Activated T-cell treated with anti-CD3 and anti-CD28 coated beads, Interleukin-2, amount 50 U/mL, for 72 hours (primary cell): ENCODE measurements at regions not wholly inside any gene's neighbourhood (a gene's known extent, or its start where the extent isn't known, plus 50 kb on each side); places are given as distances from the start of the nearest gene placed in this dataset.
"Not testable (repeated sequence)": the region's sequence is repeated elsewhere in the genome, so short reads cannot be mapped to it uniquely, and the experiment has no call there.

Experiments used
- ATAC-seq, 2 donors: fragments of 150-1000 bp; cut with Tn5 transposase; replicated peaks in 1 of 2; 2 replicates each; pipeline ENCODE4 v1.10.0; 2021; ENCODE audit warnings: moderate library complexity in 2 of 2, mild to moderate bottlenecking in 1 of 2
- DNase-seq, 2 donors: peaks; one replicate each; pipeline ENCODE4 v3.0.0; 2021 to 2022; ENCODE audit warnings: mixed read lengths in 1 of 2
- H3K27ac Mint-ChIP-seq: one replicate; pipeline ENCODE4 v1.8.0; 2022; ENCODE audit warnings: mild to moderate bottlenecking, moderate library complexity, mixed read lengths
- H3K27me3 Mint-ChIP-seq: one replicate; pipeline ENCODE4 v1.8.0; 2022; ENCODE audit warnings: low read depth, mixed read lengths
- H3K36me3 Mint-ChIP-seq, 2 donors: one replicate each; pipeline ENCODE4 v1.8.0; 2022; ENCODE audit warnings: mixed read lengths in 2 of 2, mild to moderate bottlenecking in 1 of 2; ENCODE audit not compliant: insufficient read depth in 2 of 2
- H3K4me1 Mint-ChIP-seq: one replicate; pipeline ENCODE4 v1.8.0; 2022; ENCODE audit warnings: low read depth, mixed read lengths
- H3K4me3 Mint-ChIP-seq, 2 donors: one replicate each; pipeline ENCODE4 v1.8.0; 2022; ENCODE audit warnings: mild to moderate bottlenecking in 2 of 2, mixed read lengths in 2 of 2, moderate library complexity in 2 of 2
- H3K9me3 Mint-ChIP-seq, 2 donors: one replicate each; pipeline ENCODE4 v1.8.0; 2022; ENCODE audit warnings: mixed read lengths in 2 of 2

- Mint-ChIP-seq H3K36me3 (no peaks in the 10 kb centered on the region), H3K27me3 (no peaks in the 10 kb centered on the region), H3K9me3 (no peaks in the 10 kb centered on the region)
These were observed 209.2 kb downstream of the DLEU7 start for GRCh38 chr13:50634339-50634738.

GRCh38 chr13:50635504-50635903 is 208.0 kb downstream of the DLEU7 start:
- no peaks in the 10 kb centered on the region for H3K9me3 Mint-ChIP-seq
- H3K36me3 Mint-ChIP-seq, result no peaks in the 10 kb centered on the region
- peak in 1 of 2 donors; percentile 35 for ATAC-seq
- H3K4me1 Mint-ChIP-seq, result peaks cover 7% of the 10 kb centered on the region
- no peaks in the 10 kb centered on the region for H3K27me3 Mint-ChIP-seq
- no peak for DNase-seq
- H3K4me3 Mint-ChIP-seq, result no peak overlapping the region
- peak overlapping the region; percentile 65 for H3K27ac Mint-ChIP-seq

More at GRCh38 chr13:50634339-50634738, 209.2 kb downstream of the DLEU7 start:
- H3K4me1 Mint-ChIP-seq, result peaks cover 7% of the 10 kb centered on the region
- no peak overlapping the region for H3K27ac Mint-ChIP-seq
- no peak for DNase-seq
- no peak overlapping the region for H3K4me3 Mint-ChIP-seq
- ATAC-seq, result no peak

GRCh38 chr13:50636007-50636704 is 207.3 kb downstream of the DLEU7 start:
- peaks cover 7% of the 10 kb centered on the region for H3K4me1 Mint-ChIP-seq
- no peak overlapping the region for H3K4me3 Mint-ChIP-seq
- peak in 1 of 2 donors; percentile 11 for ATAC-seq
- H3K27me3 Mint-ChIP-seq, result no peaks in the 10 kb centered on the region
- H3K36me3 Mint-ChIP-seq, result no peaks in the 10 kb centered on the region
- H3K9me3 Mint-ChIP-seq, result no peaks in the 10 kb centered on the region
- DNase-seq, result no peak
- peak overlapping the region; percentile 65 for H3K27ac Mint-ChIP-seq

- H3K4me1 Mint-ChIP-seq, result no peaks in the 10 kb centered on the region
- H3K27ac Mint-ChIP-seq, result no peak overlapping the region
- DNase-seq, result no peak
- no peak for ATAC-seq
- no peaks in the 10 kb centered on the region for H3K36me3 Mint-ChIP-seq
- no peaks in the 10 kb centered on the region for H3K27me3 Mint-ChIP-seq
- no peaks in the 10 kb centered on the region for H3K9me3 Mint-ChIP-seq
- no peak overlapping the region for H3K4me3 Mint-ChIP-seq
These were observed 200.4 kb downstream of the DLEU7 start for GRCh38 chr13:50643060-50643459.

GRCh38 chr13:50644081-50644871 is 199.2 kb downstream of the DLEU7 start:
- H3K27me3 Mint-ChIP-seq, result no peaks in the 10 kb centered on the region
- H3K36me3 Mint-ChIP-seq, result no peaks in the 10 kb centered on the region
- ATAC-seq (no peak), DNase-seq (no peak)
- no peaks in the 10 kb centered on the region for H3K9me3 Mint-ChIP-seq
- no peak overlapping the region for H3K4me3 Mint-ChIP-seq
- H3K4me1 Mint-ChIP-seq, result no peaks in the 10 kb centered on the region
- H3K27ac Mint-ChIP-seq, result no peak overlapping the region

- no peak for ATAC-seq
- no peaks in the 10 kb centered on the region for H3K36me3 Mint-ChIP-seq
- no peak for DNase-seq
- H3K4me3 Mint-ChIP-seq, result no peak overlapping the region
- no peaks in the 10 kb centered on the region for H3K27me3 Mint-ChIP-seq
- no peaks in the 10 kb centered on the region for H3K4me1 Mint-ChIP-seq
- H3K27ac Mint-ChIP-seq, result no peak overlapping the region
- peaks cover 0 to 1% of the 10 kb centered on the region in 2 donors for H3K9me3 Mint-ChIP-seq
These were observed 198.4 kb downstream of the DLEU7 start for GRCh38 chr13:50645092-50645491.

GRCh38 chr13:50646070-50646469 is 197.4 kb downstream of the DLEU7 start:
- DNase-seq (no peak), ATAC-seq (no peak)
- Mint-ChIP-seq H3K4me3 (no peak overlapping the region), H3K36me3 (no peaks in the 10 kb centered on the region), H3K9me3 (peaks cover 0 to 1% of the 10 kb centered on the region in 2 donors), H3K27me3 (no peaks in the 10 kb centered on the region), H3K27ac (no peak overlapping the region), H3K4me1 (no peaks in the 10 kb centered on the region)

GRCh38 chr13:50649211-50649610 is 194.3 kb downstream of the DLEU7 start:
- Mint-ChIP-seq H3K27ac (no peak overlapping the region), H3K4me3 (no peak overlapping the region), H3K9me3 (peaks cover 0 to 1% of the 10 kb centered on the region in 2 donors), H3K27me3 (no peaks in the 10 kb centered on the region), H3K4me1 (no peaks in the 10 kb centered on the region), H3K36me3 (no peaks in the 10 kb centered on the region)
- DNase-seq (no peak), ATAC-seq (no peak)

- H3K9me3 Mint-ChIP-seq, result peaks cover 0 to 1% of the 10 kb centered on the region in 2 donors
- H3K4me3 Mint-ChIP-seq, result no peak overlapping the region
- H3K36me3 Mint-ChIP-seq, result no peaks in the 10 kb centered on the region
- no peak for DNase-seq
- H3K27me3 Mint-ChIP-seq, result no peaks in the 10 kb centered on the region
- H3K27ac Mint-ChIP-seq, result no peak overlapping the region
- ATAC-seq, result no peak
- no peaks in the 10 kb centered on the region for H3K4me1 Mint-ChIP-seq
These were observed 192.6 kb downstream of the DLEU7 start for GRCh38 chr13:50650592-50651504.

- no peaks in the 10 kb centered on the region for H3K4me1 Mint-ChIP-seq
- H3K27me3 Mint-ChIP-seq, result no peaks in the 10 kb centered on the region
- no peak overlapping the region for H3K4me3 Mint-ChIP-seq
- H3K9me3 Mint-ChIP-seq, result peaks cover 0 to 1% of the 10 kb centered on the region in 2 donors
- DNase-seq, result no peak
- H3K36me3 Mint-ChIP-seq, result no peaks in the 10 kb centered on the region
- no peak for ATAC-seq
- H3K27ac Mint-ChIP-seq, result no peak overlapping the region
These were observed 191.6 kb downstream of the DLEU7 start for GRCh38 chr13:50651922-50652321.

GRCh38 chr13:50654331-50654730 is 189.2 kb downstream of the DLEU7 start:
- peaks cover 0 to 1% of the 10 kb centered on the region in 2 donors for H3K9me3 Mint-ChIP-seq
- H3K27ac Mint-ChIP-seq, result no peak overlapping the region
- H3K27me3 Mint-ChIP-seq, result no peaks in the 10 kb centered on the region
- ATAC-seq, result no peak
- DNase-seq, result no peak
- no peak overlapping the region for H3K4me3 Mint-ChIP-seq
- H3K36me3 Mint-ChIP-seq, result no peaks in the 10 kb centered on the region
- no peaks in the 10 kb centered on the region for H3K4me1 Mint-ChIP-seq

- H3K4me1 Mint-ChIP-seq, H3K9me3 Mint-ChIP-seq, DNase-seq, H3K27me3 Mint-ChIP-seq, ATAC-seq, H3K36me3 Mint-ChIP-seq, H3K4me3 Mint-ChIP-seq, H3K27ac Mint-ChIP-seq: not testable (repeated sequence)
These were observed 181.6 kb downstream of the DLEU7 start for GRCh38 chr13:50661881-50662280.

GRCh38 chr13:50664951-50665350 is 178.5 kb downstream of the DLEU7 start:
- Mint-ChIP-seq H3K27me3 (no peaks in the 10 kb centered on the region), H3K36me3 (peaks cover 0 to 9% of the 10 kb centered on the region in 2 donors), H3K4me1 (no peaks in the 10 kb centered on the region), H3K27ac (no peak overlapping the region), H3K9me3 (peaks cover 5 to 6% of the 10 kb centered on the region in 2 donors), H3K4me3 (no peak overlapping the region)
- ATAC-seq (no peak), DNase-seq (no peak)
